HFF-Myc (cell line): ENCODE measurements at regions not wholly inside any gene's neighbourhood (a gene's known extent, or its start where the extent isn't known, plus 50 kb on each side); places are given as distances from the start of the nearest gene placed in this dataset.

Experiments
- DNase-seq: peaks from one replicate; pipeline ENCODE4 v3.0.0-alpha.2; 2011; ENCODE audit warnings: low read depth; ENCODE audit errors: extremely low read depth
- H3K4me3 ChIP-seq: replicated peaks from 2 replicates; pipeline ENCODE4 v1.5.1; 2011; ENCODE audit warnings: low read depth, mild to moderate bottlenecking, control low read depth, low read length
- TF ChIP-seq, protein P1 (sequence below): IDR thresholded peaks from 2 replicates; pipeline ENCODE4 v1.5.1; 2012; ENCODE audit warnings: mild to moderate bottlenecking, low read depth, low read length, control low read depth; ENCODE audit errors: missing control alignments

DNA sequence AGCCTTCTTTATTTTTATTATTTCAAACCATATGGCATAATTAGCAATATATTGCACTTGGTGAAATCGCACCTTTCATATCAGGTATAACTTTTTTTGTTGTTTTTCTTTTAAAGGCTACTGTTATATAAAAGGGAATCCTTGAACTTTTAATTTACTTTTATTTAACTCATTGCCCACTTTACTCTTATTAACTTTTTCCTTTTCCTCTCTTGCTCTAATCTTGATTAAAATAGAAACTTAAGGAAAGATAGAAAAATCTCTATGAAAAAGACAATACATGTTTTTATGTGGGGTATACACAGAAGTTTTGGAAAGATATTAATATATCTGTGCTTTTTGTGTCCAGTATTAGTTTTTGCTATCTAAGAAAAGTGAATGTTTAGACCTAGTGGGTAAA is 805.8 kb downstream of the USP25 start:
- H3K4me3 ChIP-seq, result peak overlapping the region; percentile 30; the same call in 1 of the 2 replicates
- TF ChIP-seq, protein P1, sequence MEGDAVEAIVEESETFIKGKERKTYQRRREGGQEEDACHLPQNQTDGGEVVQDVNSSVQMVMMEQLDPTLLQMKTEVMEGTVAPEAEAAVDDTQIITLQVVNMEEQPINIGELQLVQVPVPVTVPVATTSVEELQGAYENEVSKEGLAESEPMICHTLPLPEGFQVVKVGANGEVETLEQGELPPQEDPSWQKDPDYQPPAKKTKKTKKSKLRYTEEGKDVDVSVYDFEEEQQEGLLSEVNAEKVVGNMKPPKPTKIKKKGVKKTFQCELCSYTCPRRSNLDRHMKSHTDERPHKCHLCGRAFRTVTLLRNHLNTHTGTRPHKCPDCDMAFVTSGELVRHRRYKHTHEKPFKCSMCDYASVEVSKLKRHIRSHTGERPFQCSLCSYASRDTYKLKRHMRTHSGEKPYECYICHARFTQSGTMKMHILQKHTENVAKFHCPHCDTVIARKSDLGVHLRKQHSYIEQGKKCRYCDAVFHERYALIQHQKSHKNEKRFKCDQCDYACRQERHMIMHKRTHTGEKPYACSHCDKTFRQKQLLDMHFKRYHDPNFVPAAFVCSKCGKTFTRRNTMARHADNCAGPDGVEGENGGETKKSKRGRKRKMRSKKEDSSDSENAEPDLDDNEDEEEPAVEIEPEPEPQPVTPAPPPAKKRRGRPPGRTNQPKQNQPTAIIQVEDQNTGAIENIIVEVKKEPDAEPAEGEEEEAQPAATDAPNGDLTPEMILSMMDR, result no peak
- no peak for DNase-seq

DNA sequence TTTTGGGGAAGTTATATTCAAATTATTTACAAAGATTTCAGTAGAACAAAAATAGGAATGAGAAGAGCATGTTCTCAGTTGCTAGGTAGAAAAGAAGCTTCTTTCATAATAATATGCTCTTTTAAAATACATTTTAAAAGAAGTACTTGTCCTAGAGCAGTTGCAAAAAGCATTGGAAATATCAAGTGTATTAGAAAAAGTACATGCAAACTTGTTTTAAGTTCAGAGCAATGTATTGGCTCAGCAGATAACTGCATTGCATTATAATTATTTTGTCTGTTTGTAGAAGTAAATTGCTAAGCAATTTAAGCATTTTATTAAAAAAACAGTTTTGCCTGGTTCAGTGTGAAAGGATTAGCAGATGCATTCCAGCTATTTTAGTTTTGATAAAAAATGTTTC is 806.4 kb downstream of the USP25 start:
- DNase-seq, result no peak
- no peak overlapping the region; the same call in 1 of the 2 replicates for H3K4me3 ChIP-seq

DNA sequence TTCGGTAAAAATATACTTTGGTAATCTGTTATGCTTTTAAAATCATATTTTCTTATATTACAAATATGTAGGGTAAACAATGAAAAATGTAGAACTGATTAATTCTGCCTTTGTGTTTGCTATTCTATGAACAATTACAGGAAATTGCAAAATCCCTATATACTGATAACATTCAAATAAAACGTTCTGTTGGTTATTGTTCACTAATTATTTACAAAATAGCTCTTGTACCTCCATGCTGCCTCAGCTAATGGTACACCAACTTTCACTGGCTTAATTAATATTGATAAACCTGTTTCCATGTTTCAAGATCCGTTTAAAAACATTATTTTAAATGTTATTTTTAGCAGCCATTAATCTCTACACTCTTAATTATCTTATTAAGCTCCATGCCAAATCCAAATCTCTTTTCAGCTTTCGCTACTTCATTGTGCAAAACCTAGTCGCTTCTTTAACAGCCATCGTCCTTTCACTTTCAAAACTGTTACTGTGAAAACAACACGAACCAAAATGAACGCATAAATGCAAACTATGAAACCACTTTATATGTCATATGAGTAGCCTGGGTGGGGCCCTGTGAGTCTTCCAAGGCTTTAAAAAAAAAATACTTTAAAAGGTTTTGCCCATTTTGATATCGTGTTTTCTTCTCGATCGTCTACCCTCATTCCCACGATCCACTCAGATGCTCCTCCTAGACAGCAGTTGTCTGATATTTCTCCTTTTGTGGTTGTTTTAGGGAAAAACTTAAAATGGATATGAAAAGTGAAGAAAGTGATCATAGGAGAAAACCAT is 807.1 kb downstream of the USP25 start:
- no peak for DNase-seq
- TF ChIP-seq, protein P1, result no peak
- H3K4me3 ChIP-seq, result peak overlapping the region; percentile 44

More for the DNA sequence above, 806.4 kb downstream of the USP25 start:
- TF ChIP-seq, protein P1, result no peak

DNA sequence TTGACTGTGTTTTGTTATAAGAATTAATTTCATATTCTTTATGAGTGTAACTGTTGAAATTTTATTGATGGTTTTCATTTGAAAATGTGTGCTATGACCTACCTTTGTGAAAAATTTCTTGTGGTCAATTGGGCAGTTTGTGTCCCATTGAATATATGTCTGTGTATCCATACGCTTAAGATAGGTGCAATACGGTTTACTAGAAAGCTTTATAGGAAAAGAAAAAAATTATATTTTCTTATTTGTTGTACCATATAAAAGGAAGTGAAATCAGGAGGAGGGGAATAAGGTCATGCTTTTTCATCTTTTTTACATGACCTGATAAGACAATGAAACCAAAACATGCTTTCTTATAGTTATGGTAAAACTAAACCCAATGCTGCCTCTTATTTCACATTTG is 807.7 kb downstream of the USP25 start:
- peak overlapping the region; percentile 44 for H3K4me3 ChIP-seq
- DNase-seq, result no peak
- TF ChIP-seq, protein P1, result no peak

DNA sequence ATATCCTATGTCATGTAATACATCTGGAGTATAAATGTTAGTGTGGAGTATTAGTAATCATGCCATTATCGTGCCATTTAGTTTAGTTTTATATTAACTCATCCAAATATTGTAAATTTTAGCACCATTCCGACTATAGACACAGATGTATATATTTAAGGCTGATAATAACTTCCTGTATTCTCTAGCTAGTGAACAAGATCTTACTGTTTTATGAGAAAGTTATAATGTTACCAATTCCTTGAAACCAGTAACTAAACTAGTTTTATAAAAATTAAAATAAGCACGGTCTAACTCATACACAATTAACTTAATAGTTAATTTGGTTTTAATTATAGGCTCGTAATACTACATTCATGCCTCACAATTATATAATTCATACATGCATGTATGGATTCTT is 808.6 kb downstream of the USP25 start:
- no peak overlapping the region for H3K4me3 ChIP-seq
- TF ChIP-seq, protein P1, result no peak
- DNase-seq, result no peak

DNA sequence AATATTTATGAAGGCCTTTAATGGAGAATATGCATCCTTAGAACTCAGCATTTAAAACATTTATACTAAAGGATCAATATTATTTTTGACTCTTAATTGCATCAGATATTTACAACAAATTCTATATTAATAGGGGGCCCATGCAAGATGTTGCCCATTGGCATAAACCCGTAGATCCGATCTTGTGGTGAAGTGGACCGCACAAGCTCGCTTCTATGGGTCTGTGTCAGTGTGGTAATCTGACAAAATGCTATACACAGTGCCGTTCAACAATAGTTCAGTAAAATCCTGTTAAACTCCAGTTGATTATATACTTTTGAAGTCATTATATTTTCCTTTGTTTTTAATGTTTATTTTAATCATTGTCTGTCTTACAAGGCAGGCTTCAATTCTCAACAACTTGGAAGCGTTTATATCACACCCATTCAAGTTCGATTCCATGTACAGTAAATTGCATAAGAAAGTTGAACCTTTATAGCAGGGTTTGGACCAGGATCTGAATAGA is 809.2 kb downstream of the USP25 start:
- H3K4me3 ChIP-seq, result no peak overlapping the region
- DNase-seq, result no peak
- TF ChIP-seq, protein P1, result no peak
